ENCODE measurements at regions not wholly inside any gene's neighbourhood (a gene's known extent, or its start where the extent isn't known, plus 50 kb on each side); places are given as distances from the start of the nearest gene placed in this dataset.
"Not testable (repeated sequence)": the region's sequence is repeated elsewhere in the genome, so short reads cannot be mapped to it uniquely, and the experiment has no call there.

GRCh38 chr20:53856300-53857295 lies 213.8 kb downstream of the BCAS1 start:
- no peak for DNase-seq (ENCODE audit: low read depth)

GRCh38 chr20:53855733-53856132 lies 214.7 kb downstream of the BCAS1 start:
- DNase-seq (ENCODE audit: low read depth), result no peak

GRCh38 chr20:53854609-53854926 lies 215.8 kb downstream of the BCAS1 start:
- not testable (repeated sequence) for DNase-seq (ENCODE audit: low read depth)

GRCh38 chr20:53853111-53853713 lies 217.2 kb downstream of the BCAS1 start:
- no peak for DNase-seq (ENCODE audit: low read depth)

- DNase-seq (ENCODE audit: low read depth), result no peak
Observed at GRCh38 chr20:53852691-53853090, 217.7 kb downstream of the BCAS1 start.

GRCh38 chr20:53852014-53852413 lies 218.4 kb downstream of the BCAS1 start:
- DNase-seq (ENCODE audit: low read depth), result no peak

GRCh38 chr20:53850319-53850718 lies 220.1 kb downstream of the BCAS1 start:
- DNase-seq (ENCODE audit: low read depth), result no peak

- DNase-seq (ENCODE audit: low read depth), result no peak
Observed at GRCh38 chr20:53849471-53850059, 220.8 kb downstream of the BCAS1 start.

GRCh38 chr20:53848304-53848703 lies 222.1 kb downstream of the BCAS1 start:
- no peak for DNase-seq (ENCODE audit: low read depth)

GRCh38 chr20:53847837-53848170 lies 222.6 kb downstream of the BCAS1 start:
- no peak for DNase-seq (ENCODE audit: low read depth)

- no peak for DNase-seq (ENCODE audit: low read depth)
Observed at GRCh38 chr20:53847139-53847836, 223.1 kb downstream of the BCAS1 start.

- no peak for DNase-seq (ENCODE audit: low read depth)
Observed at GRCh38 chr20:53846640-53847039, 223.8 kb downstream of the BCAS1 start.

GRCh38 chr20:53845980-53846379 lies 224.4 kb downstream of the BCAS1 start:
- no peak for DNase-seq (ENCODE audit: low read depth)

- DNase-seq (ENCODE audit: low read depth), result no peak
Observed at GRCh38 chr20:53844259-53844658, 226.1 kb downstream of the BCAS1 start.

- DNase-seq (ENCODE audit: low read depth), result no peak
Observed at GRCh38 chr20:53843645-53844044, 226.7 kb downstream of the BCAS1 start.

GRCh38 chr20:53842301-53843099 lies 227.9 kb downstream of the BCAS1 start:
- DNase-seq (ENCODE audit: low read depth), result no peak

- no peak for DNase-seq (ENCODE audit: low read depth)
Observed at GRCh38 chr20:53841741-53842140, 228.7 kb downstream of the BCAS1 start.

- no peak for DNase-seq (ENCODE audit: low read depth)
Observed at GRCh38 chr20:53840532-53840931, 229.9 kb downstream of the BCAS1 start.

GRCh38 chr20:53839423-53840176 lies 230.8 kb downstream of the BCAS1 start:
- no peak for DNase-seq (ENCODE audit: low read depth)

- no peak for DNase-seq (ENCODE audit: low read depth)
Observed at GRCh38 chr20:53838311-53838868, 232.0 kb downstream of the BCAS1 start.
